H7 (cell line): ENCODE measurements at regions not wholly inside any gene's neighbourhood (a gene's known extent, or its start where the extent isn't known, plus 50 kb on each side); places are given as distances from the start of the nearest gene placed in this dataset.

Experiments
- DNase-seq: peaks from one replicate; pipeline ENCODE4 v3.0.0; 2012
- H3K27me3 ChIP-seq: 2 replicates; pipeline ENCODE4 v1.6.0; 2011; ENCODE audit warnings: mild to moderate bottlenecking, low read length; ENCODE audit not compliant: control insufficient read depth, insufficient read depth
- H3K36me3 ChIP-seq: replicated peaks from 2 replicates; pipeline ENCODE4 v1.5.1; 2011; ENCODE audit warnings: low read length; ENCODE audit not compliant: control insufficient read depth, insufficient read depth
- H3K4me3 ChIP-seq: 2 replicates; pipeline ENCODE4 v1.5.1; 2011; ENCODE audit warnings: low read depth, mild to moderate bottlenecking, control low read depth, low read length, moderate library complexity; ENCODE audit not compliant: insufficient read depth

GRCh38 chr14:84209031-84209430 is 1320.9 kb upstream of the FLRT2 start:
- Histone ChIP-seq H3K36me3 (no peaks in the 10 kb centered on the region), H3K27me3 (no peaks in the 10 kb centered on the region), H3K4me3 (no peak overlapping the region)
- no peak for DNase-seq

- H3K27me3 ChIP-seq, result no peaks in the 10 kb centered on the region
- DNase-seq, result no peak
- H3K36me3 ChIP-seq, result no peaks in the 10 kb centered on the region
- H3K4me3 ChIP-seq, result no peak overlapping the region
These were observed 1312.9 kb upstream of the FLRT2 start for GRCh38 chr14:84217066-84217465.

- Histone ChIP-seq H3K27me3 (no peaks in the 10 kb centered on the region), H3K4me3 (no peak overlapping the region), H3K36me3 (no peaks in the 10 kb centered on the region)
- DNase-seq, result no peak
These were observed 1304.7 kb upstream of the FLRT2 start for GRCh38 chr14:84225268-84225667.

GRCh38 chr14:84228702-84229101 is 1301.2 kb upstream of the FLRT2 start:
- DNase-seq, result no peak
- no peak overlapping the region for H3K4me3 ChIP-seq
- no peaks in the 10 kb centered on the region for H3K27me3 ChIP-seq
- no peaks in the 10 kb centered on the region for H3K36me3 ChIP-seq

GRCh38 chr14:84234281-84234680 is 1295.7 kb upstream of the FLRT2 start:
- no peaks in the 10 kb centered on the region for H3K36me3 ChIP-seq
- no peaks in the 10 kb centered on the region for H3K27me3 ChIP-seq
- H3K4me3 ChIP-seq, result no peak overlapping the region
- no peak for DNase-seq

- Histone ChIP-seq H3K27me3 (no peaks in the 10 kb centered on the region), H3K4me3 (no peak overlapping the region), H3K36me3 (no peaks in the 10 kb centered on the region)
- no peak for DNase-seq
These were observed 1293.7 kb upstream of the FLRT2 start for GRCh38 chr14:84236290-84236689.

GRCh38 chr14:84237881-84238280 is 1292.1 kb upstream of the FLRT2 start:
- DNase-seq, result no peak
- Histone ChIP-seq H3K4me3 (no peak overlapping the region), H3K36me3 (no peaks in the 10 kb centered on the region), H3K27me3 (no peaks in the 10 kb centered on the region)

- no peak overlapping the region for H3K4me3 ChIP-seq
- DNase-seq, result no peak
- H3K27me3 ChIP-seq, result no peaks in the 10 kb centered on the region
- no peaks in the 10 kb centered on the region for H3K36me3 ChIP-seq
These were observed 1282.3 kb upstream of the FLRT2 start for GRCh38 chr14:84247693-84248092.

GRCh38 chr14:84250893-84251292 is 1279.1 kb upstream of the FLRT2 start:
- no peak overlapping the region for H3K4me3 ChIP-seq
- no peaks in the 10 kb centered on the region for H3K36me3 ChIP-seq
- DNase-seq, result no peak
- no peaks in the 10 kb centered on the region for H3K27me3 ChIP-seq

GRCh38 chr14:84251411-84252115 is 1278.4 kb upstream of the FLRT2 start:
- H3K27me3 ChIP-seq, result no peaks in the 10 kb centered on the region
- H3K36me3 ChIP-seq, result no peaks in the 10 kb centered on the region
- no peak overlapping the region for H3K4me3 ChIP-seq
- DNase-seq, result no peak

GRCh38 chr14:84252706-84253105 is 1277.2 kb upstream of the FLRT2 start:
- no peak overlapping the region for H3K4me3 ChIP-seq
- DNase-seq, result no peak
- no peaks in the 10 kb centered on the region for H3K36me3 ChIP-seq
- H3K27me3 ChIP-seq, result no peaks in the 10 kb centered on the region

GRCh38 chr14:84253326-84253725 is 1276.6 kb upstream of the FLRT2 start:
- DNase-seq, result no peak
- H3K36me3 ChIP-seq, result no peaks in the 10 kb centered on the region
- no peak overlapping the region for H3K4me3 ChIP-seq
- H3K27me3 ChIP-seq, result no peaks in the 10 kb centered on the region

- no peak overlapping the region for H3K4me3 ChIP-seq
- no peaks in the 10 kb centered on the region for H3K36me3 ChIP-seq
- H3K27me3 ChIP-seq, result no peaks in the 10 kb centered on the region
- DNase-seq, result peak; percentile 4
These were observed 1275.7 kb upstream of the FLRT2 start for GRCh38 chr14:84254290-84254689.

GRCh38 chr14:84262932-84263331 is 1267.0 kb upstream of the FLRT2 start:
- DNase-seq, result no peak
- no peaks in the 10 kb centered on the region for H3K36me3 ChIP-seq
- H3K4me3 ChIP-seq, result no peak overlapping the region
- H3K27me3 ChIP-seq, result no peaks in the 10 kb centered on the region

- Histone ChIP-seq H3K36me3 (no peaks in the 10 kb centered on the region), H3K27me3 (no peaks in the 10 kb centered on the region), H3K4me3 (no peak overlapping the region)
- DNase-seq, result no peak
These were observed 1257.6 kb upstream of the FLRT2 start for GRCh38 chr14:84272290-84272721.

- no peak for DNase-seq
- H3K36me3 ChIP-seq, result no peaks in the 10 kb centered on the region
- no peak overlapping the region for H3K4me3 ChIP-seq
- no peaks in the 10 kb centered on the region for H3K27me3 ChIP-seq
These were observed 1256.8 kb upstream of the FLRT2 start for GRCh38 chr14:84273181-84273580.
